ENCODE measurements at regions not wholly inside any gene's neighbourhood (a gene's known extent, or its start where the extent isn't known, plus 50 kb on each side); places are given as distances from the start of the nearest gene placed in this dataset.

DNA sequence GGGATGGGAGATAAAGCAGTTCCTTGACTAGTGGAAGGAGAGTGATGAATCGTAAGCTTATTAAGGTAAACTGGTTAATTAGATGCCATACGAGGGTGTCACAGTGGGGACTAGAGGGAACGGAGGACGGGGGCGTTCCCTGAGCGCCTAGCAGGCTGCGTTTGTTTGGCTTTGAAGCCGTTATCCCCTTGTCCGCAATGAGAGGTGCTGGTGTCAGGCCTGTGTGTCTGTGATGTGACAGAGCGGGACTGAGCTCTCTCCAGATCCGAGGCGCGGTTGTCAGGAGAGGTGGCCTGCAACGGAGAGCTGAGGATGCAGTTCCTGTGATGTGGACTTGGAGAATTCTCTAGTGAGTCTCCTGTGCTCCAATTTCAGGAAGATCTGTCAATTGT is 60.0 kb upstream of the PRPS1L1 start:
- TF ChIP-seq ZFP90 (CRISPR knock-in tag; IDR thresholded peaks at IDR 0.05; ENCODE audit: borderline replicate concordance) (no peak), FOXA1 (IDR thresholded peaks at IDR 0.05) (no peak), FOXA1 (CRISPR knock-in tag; IDR thresholded peaks at IDR 0.05) (no peak), RXRB (CRISPR knock-in tag; IDR thresholded peaks at IDR 0.05; ENCODE audit: borderline replicate concordance) (no peak), SIN3B (IDR thresholded peaks at IDR 0.05; ENCODE audit: low read length) (no peak), IRF2 (CRISPR knock-in tag; IDR thresholded peaks at IDR 0.05) (no peak), SIN3A (IDR thresholded peaks at IDR 0.05; ENCODE audit: borderline replicate concordance, low read depth, low read length) (no peak), MEIS2 (CRISPR knock-in tag; IDR thresholded peaks at IDR 0.05) (no peak), POLR2AphosphoS5 (IDR thresholded peaks at IDR 0.05; ENCODE audit: low read depth, low read length) (no peak), ZNF775 (CRISPR knock-in tag; IDR thresholded peaks at IDR 0.05; ENCODE audit: borderline replicate concordance) (no peak)
- TF ChIP-seq, protein P1, sequence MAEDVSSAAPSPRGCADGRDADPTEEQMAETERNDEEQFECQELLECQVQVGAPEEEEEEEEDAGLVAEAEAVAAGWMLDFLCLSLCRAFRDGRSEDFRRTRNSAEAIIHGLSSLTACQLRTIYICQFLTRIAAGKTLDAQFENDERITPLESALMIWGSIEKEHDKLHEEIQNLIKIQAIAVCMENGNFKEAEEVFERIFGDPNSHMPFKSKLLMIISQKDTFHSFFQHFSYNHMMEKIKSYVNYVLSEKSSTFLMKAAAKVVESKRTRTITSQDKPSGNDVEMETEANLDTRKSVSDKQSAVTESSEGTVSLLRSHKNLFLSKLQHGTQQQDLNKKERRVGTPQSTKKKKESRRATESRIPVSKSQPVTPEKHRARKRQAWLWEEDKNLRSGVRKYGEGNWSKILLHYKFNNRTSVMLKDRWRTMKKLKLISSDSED (CRISPR knock-in tag; IDR thresholded peaks at IDR 0.05): no peak
- TF ChIP-seq, protein P2, sequence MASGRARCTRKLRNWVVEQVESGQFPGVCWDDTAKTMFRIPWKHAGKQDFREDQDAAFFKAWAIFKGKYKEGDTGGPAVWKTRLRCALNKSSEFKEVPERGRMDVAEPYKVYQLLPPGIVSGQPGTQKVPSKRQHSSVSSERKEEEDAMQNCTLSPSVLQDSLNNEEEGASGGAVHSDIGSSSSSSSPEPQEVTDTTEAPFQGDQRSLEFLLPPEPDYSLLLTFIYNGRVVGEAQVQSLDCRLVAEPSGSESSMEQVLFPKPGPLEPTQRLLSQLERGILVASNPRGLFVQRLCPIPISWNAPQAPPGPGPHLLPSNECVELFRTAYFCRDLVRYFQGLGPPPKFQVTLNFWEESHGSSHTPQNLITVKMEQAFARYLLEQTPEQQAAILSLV (CRISPR knock-in tag; IDR thresholded peaks at IDR 0.05; ENCODE audit: borderline replicate concordance): no peak
- TF ChIP-seq, protein P3, sequence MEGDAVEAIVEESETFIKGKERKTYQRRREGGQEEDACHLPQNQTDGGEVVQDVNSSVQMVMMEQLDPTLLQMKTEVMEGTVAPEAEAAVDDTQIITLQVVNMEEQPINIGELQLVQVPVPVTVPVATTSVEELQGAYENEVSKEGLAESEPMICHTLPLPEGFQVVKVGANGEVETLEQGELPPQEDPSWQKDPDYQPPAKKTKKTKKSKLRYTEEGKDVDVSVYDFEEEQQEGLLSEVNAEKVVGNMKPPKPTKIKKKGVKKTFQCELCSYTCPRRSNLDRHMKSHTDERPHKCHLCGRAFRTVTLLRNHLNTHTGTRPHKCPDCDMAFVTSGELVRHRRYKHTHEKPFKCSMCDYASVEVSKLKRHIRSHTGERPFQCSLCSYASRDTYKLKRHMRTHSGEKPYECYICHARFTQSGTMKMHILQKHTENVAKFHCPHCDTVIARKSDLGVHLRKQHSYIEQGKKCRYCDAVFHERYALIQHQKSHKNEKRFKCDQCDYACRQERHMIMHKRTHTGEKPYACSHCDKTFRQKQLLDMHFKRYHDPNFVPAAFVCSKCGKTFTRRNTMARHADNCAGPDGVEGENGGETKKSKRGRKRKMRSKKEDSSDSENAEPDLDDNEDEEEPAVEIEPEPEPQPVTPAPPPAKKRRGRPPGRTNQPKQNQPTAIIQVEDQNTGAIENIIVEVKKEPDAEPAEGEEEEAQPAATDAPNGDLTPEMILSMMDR (CRISPR knock-in tag; IDR thresholded peaks at IDR 0.05): no peak
- TF ChIP-seq, protein P4, sequence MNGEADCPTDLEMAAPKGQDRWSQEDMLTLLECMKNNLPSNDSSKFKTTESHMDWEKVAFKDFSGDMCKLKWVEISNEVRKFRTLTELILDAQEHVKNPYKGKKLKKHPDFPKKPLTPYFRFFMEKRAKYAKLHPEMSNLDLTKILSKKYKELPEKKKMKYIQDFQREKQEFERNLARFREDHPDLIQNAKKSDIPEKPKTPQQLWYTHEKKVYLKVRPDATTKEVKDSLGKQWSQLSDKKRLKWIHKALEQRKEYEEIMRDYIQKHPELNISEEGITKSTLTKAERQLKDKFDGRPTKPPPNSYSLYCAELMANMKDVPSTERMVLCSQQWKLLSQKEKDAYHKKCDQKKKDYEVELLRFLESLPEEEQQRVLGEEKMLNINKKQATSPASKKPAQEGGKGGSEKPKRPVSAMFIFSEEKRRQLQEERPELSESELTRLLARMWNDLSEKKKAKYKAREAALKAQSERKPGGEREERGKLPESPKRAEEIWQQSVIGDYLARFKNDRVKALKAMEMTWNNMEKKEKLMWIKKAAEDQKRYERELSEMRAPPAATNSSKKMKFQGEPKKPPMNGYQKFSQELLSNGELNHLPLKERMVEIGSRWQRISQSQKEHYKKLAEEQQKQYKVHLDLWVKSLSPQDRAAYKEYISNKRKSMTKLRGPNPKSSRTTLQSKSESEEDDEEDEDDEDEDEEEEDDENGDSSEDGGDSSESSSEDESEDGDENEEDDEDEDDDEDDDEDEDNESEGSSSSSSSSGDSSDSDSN (CRISPR knock-in tag; IDR thresholded peaks at IDR 0.05): no peak
- TF ChIP-seq, protein P5, sequence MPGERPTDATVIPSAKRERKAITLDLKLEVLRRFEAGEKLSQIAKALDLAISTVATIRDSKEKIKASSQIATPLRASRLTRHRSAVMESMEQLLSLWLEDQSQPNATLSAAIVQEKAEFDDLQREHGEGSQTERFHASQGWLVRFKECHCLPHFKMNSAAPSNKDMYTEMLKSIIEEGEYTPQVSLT (CRISPR knock-in tag; IDR thresholded peaks at IDR 0.05; ENCODE audit: borderline replicate concordance, low read depth): no peak
